HG02852 (cell line): ENCODE measurements at regions not wholly inside any gene's neighbourhood (a gene's known extent, or its start where the extent isn't known, plus 50 kb on each side); places are given as distances from the start of the nearest gene placed in this dataset.

Source experiments
- ATAC-seq: cut with Tn5 transposase; IDR thresholded peaks from one replicate; pipeline ENCODE4 v1.9.1; 2021; ENCODE audit warnings: mild to moderate bottlenecking, moderate library complexity; ENCODE audit not compliant: unreplicated experiment

GRCh38 chr2:60400462-60401246 is 152.8 kb downstream of the BCL11A start:
- no peak for ATAC-seq

DNA sequence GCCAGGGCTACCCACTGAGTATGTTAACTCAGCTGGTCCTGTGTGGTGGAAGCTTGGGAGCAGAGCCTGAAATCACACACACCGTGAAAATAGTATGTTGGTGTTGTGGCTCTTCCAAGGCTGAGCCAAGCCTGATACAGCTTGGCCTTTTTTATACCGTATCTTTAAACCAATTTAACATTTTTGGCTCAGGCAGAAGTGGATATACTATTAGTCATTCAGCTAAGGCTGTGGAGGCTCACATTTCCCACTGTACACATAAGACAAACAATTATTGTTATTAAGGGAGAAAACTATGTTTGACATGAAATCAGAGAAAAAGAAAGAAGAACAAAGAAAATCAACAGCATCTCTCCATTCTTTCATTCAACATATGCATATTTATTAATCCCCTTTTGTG is 159.0 kb downstream of the BCL11A start:
- ATAC-seq, result no peak

DNA sequence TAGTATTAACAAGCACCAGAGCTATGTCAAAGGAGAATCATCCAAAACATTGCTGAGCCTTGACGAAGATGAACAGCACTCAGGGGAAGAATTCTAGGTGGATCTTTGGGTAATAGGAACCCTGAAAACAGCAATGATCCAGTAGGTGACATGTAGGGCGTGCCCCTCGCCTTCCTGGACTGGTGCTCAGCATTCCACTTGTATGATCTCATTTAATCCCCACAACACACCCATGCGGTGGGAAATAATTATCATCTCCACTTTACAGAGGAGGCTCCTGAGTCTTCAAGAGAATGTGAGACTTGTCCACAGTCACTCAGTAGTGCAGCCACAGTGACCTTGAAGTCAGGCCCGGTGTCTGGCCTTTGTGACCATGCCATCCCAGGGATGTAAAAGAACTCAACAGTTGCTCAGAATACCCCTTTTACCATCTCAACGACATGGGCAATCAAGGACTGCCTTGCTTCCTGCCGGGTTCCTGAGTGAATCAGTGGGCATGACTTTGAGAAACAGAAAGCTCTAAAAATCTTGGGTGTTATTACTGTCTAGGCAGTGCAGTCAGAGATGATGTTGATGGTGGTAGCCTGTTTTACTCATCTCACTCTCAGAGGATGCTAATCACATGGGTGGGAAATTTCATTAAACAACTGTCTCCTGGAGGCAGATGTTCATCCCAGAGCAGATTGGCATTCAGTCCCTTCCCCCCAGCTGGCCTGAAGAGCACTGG is 161.6 kb downstream of the BCL11A start:
- ATAC-seq, result peak; percentile 58

GRCh38 chr2:60391230-60391629 is 162.2 kb downstream of the BCL11A start:
- ATAC-seq, result no peak

- no peak for ATAC-seq
Measured at GRCh38 chr2:60386436-60386835, 167.0 kb downstream of the BCL11A start.

DNA sequence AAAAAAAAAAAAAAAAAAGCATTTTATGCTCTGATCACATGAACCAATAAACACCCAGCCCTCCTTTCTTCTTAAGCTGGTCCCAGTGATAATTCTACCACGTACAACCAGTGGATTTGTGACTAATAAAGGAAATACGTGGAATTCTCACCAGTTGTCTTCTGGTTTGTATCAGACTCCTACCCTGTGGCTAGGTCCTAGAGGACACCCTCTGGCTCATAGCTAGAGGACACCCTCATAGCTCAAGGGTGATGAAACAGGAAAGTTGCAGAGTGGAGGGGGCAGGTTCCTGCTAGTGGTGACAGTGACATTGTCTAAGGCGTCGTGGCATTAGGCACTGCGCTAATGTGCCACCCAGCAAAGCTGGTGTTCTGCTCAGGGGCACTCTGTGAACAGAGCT is 167.8 kb downstream of the BCL11A start:
- ATAC-seq, result no peak

- ATAC-seq, result no peak
Measured at GRCh38 chr2:60383401-60384143, 169.9 kb downstream of the BCL11A start.

DNA sequence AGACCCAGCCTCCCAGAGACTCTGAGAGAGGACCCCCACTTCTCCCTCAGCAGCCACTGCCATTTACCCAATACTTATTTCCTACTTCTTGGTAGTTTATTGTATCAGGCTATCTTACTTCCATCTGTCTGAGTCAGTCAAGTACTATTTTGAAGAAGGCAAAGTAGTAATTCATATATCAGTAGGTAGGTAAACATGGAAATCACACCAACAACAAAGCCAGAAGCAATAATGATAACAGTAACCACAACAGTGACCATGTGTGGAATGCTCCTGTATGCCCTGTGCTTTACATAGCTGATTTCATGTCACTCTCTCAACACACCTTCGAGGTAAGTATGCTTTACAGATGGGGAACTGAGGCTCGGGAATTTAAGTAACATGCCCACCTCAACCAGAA is 173.0 kb downstream of the BCL11A start:
- ATAC-seq, result no peak

DNA sequence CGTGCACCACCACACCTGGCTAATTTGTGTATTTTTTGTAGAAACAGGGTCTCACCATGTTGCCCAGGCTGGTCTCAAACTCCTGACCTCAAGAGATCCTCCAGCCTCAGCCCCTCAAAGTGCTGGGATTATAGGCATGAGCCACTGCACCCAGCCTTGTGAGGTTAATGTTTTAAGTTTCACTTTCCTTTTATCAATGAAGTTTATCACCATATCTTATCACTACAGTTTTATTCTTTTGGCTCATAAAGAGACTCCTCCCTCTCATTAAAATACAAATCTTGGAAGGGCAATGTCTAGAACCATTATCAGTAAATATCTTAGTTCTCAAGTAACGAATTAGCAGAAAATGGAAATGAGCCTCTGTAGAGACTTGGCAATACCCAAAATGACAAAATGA is 173.8 kb downstream of the BCL11A start:
- ATAC-seq, result no peak

DNA sequence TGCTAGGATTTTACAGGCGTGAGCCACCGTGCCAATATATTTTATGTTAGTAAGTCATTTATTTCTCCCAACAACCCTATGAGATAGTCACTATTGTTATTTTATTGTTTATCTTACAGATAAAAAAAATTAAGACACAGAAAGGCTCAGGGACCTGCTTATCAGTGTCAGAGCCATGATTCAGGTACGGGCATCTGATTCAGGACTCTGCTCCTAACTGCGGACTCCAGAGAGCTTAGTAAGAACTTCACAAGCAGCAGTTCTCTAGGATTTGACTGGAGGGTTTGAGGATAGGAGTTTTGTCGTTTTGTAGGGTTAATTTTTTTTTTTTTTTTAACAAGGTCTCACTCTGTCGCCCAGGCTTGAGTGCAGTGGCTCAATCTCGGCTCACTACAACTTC is 174.2 kb downstream of the BCL11A start:
- no peak for ATAC-seq

GRCh38 chr2:60377825-60378224 is 175.6 kb downstream of the BCL11A start:
- no peak for ATAC-seq

GRCh38 chr2:60376252-60376651 is 177.2 kb downstream of the BCL11A start:
- ATAC-seq, result no peak

- ATAC-seq, result no peak
Measured at GRCh38 chr2:60371681-60372080, 181.8 kb downstream of the BCL11A start.

GRCh38 chr2:60371219-60371618 is 182.2 kb downstream of the BCL11A start:
- ATAC-seq, result no peak

DNA sequence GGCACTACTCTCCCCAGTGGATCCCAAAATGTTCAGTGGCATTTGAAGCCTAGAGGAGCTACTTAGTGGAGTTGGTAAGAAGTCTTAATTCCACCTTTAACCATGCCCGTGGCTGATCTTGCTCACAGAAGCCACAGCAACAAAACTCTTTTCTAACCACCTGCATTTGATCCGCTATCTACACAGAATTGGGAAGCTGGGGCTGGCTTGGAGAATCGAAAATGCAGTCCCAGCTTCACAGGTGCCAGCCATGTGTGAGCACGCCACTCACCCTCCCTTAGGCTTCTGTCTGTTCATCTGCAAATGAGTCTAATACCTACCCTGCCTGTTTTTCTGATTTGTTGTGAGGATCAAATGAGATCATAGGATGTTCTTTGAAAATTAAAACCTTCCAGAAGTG is 182.6 kb downstream of the BCL11A start:
- no peak for ATAC-seq

GRCh38 chr2:60368456-60368855 is 185.0 kb downstream of the BCL11A start:
- ATAC-seq, result no peak

DNA sequence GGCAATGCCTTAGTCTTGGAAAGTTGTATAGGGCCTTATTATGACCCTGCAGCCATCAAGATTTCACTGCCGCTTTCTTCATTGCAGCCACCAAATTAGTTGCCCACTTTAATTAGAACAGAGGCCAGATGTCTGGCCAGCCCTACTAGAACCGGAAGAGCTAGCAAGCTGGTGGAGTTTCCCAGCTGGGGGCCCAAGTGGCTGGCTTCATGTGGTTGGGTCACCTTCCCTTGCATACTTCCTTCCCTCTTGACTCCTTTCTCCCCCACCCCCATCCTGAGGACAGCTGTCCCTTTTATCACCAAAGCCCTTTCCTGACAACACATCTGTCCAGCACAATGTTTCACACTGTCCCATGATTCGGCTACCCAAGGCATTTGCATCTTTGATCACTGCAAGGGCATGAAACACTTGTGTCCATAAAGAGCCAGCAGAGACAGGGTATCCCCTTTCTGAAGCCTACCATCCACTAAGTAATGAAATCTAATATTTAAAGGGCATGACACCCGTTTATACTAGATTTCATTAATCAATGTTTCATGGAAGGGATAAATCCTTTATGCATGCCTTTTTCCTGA is 187.2 kb downstream of the BCL11A start:
- ATAC-seq, result peak; percentile 54

GRCh38 chr2:60365556-60365955 is 187.9 kb downstream of the BCL11A start:
- no peak for ATAC-seq

- no peak for ATAC-seq
Measured at GRCh38 chr2:60364491-60364890, 189.0 kb downstream of the BCL11A start.

DNA sequence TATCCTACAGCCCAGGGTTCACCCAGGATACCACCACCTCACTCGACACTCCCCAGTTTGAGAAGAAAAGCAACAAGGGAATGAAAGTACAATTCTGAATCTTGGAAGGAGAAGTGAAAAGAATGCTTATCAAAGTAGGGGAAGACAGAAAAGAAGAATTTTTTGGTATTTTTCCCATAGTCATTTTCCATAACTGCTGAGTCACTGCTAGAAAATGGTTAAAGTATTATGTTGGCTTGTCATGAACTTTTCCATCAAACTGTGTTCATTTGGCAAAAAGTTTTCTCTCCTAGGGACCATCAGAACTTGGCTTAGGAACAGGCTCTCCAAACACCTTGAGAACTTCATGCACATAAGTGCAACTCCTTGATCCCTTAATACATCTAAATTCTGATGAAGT is 192.0 kb downstream of the BCL11A start:
- no peak for ATAC-seq

GRCh38 chr2:60359569-60359968 is 193.9 kb downstream of the BCL11A start:
- no peak for ATAC-seq
